WTC11 (cell line): ENCODE measurements at regions not wholly inside any gene's neighbourhood (a gene's known extent, or its start where the extent isn't known, plus 50 kb on each side); places are given as distances from the start of the nearest gene placed in this dataset.

ENCODE experiments used
- ATAC-seq: fragments of 200-7000 bp; cut with Tn5 transposase; 2 replicates; pipeline ENCODE4 v1.10.0; 2021; ENCODE audit warnings: mild to moderate bottlenecking, moderate library complexity
- CTCF ChIA-PET: fragments of 300-600 bp; sonication (Branson Sonifier 250); formaldehyde crosslinking; loops from one replicate; lab custom pipeline; 2021; ENCODE audit warnings: antibody characterized with exemption; lab: Charles Lee
- POLR2A ChIA-PET: fragments of 350-600 bp; sonication (Branson Sonifier 250); formaldehyde crosslinking; loops from one replicate; lab custom pipeline; 2021; ENCODE audit warnings: antibody characterized with exemption; lab: Charles Lee
- DNase-seq: peaks from one replicate; pipeline ENCODE4 v3.0.0; 2021; ENCODE audit warnings: low spot score
- H3K27ac Mint-ChIP-seq: 2 replicates; pipeline ENCODE4 v1.8.0; 2021; ENCODE audit warnings: mixed read lengths
- H3K27me3 Mint-ChIP-seq: 2 replicates; pipeline ENCODE4 v1.8.0; 2021; ENCODE audit warnings: low read depth, mild to moderate bottlenecking, moderate library complexity, mixed read lengths
- H3K36me3 Mint-ChIP-seq: 2 replicates; pipeline ENCODE4 v1.8.0; 2021; ENCODE audit warnings: mixed read lengths
- H3K4me1 Mint-ChIP-seq: 2 replicates; pipeline ENCODE4 v1.8.0; 2022; ENCODE audit warnings: mixed read lengths
- H3K4me3 Mint-ChIP-seq: 2 replicates; pipeline ENCODE4 v1.8.0; 2021; ENCODE audit warnings: mild to moderate bottlenecking, moderate library complexity, mixed read lengths
- H3K9me3 Mint-ChIP-seq: 2 replicates; pipeline ENCODE4 v1.8.0; 2021; ENCODE audit warnings: mixed read lengths
- AFF4 ChIP-seq: sonication (generic); formaldehyde crosslinking; IDR thresholded peaks from 2 replicates; pipeline ENCODE4 v1.8.1; 2023; ENCODE audit warnings: mild to moderate bottlenecking, missing genetic modification reagents, borderline replicate concordance
- ATF1 ChIP-seq: sonication (generic); formaldehyde crosslinking; IDR thresholded peaks from 2 replicates; pipeline ENCODE4 v1.8.1; 2023; ENCODE audit warnings: mild to moderate bottlenecking, moderate library complexity, missing genetic modification reagents
- E2F1 ChIP-seq: sonication (generic); formaldehyde crosslinking; IDR thresholded peaks from 2 replicates; pipeline ENCODE4 v1.8.0; 2022; ENCODE audit warnings: mild to moderate bottlenecking, missing genetic modification reagents
- FOXP4 ChIP-seq: sonication (generic); formaldehyde crosslinking; IDR thresholded peaks from 2 replicates; pipeline ENCODE4 v1.8.0; 2022; ENCODE audit warnings: mild to moderate bottlenecking, missing genetic modification reagents
- HMGXB4 ChIP-seq: sonication (generic); formaldehyde crosslinking; IDR thresholded peaks from 2 replicates; pipeline ENCODE4 v1.8.1; 2023; ENCODE audit warnings: mild to moderate bottlenecking, moderate library complexity, missing genetic modification reagents
- JAZF1 ChIP-seq: fragments of 250-450 bp; sonication (Bioruptor Pico); IDR thresholded peaks from 2 replicates; pipeline ENCODE4 v1.9.0; 2021; ENCODE audit warnings: moderate library complexity, mild to moderate bottlenecking, inconsistent platforms
- NFATC4 ChIP-seq: fragments of 250-450 bp; sonication (Bioruptor Pico); IDR thresholded peaks from 2 replicates; pipeline ENCODE4 v1.9.0; 2021; ENCODE audit warnings: mild to moderate bottlenecking
- OVOL2 ChIP-seq: fragments of 250-450 bp; sonication (Bioruptor Pico); IDR thresholded peaks from 2 replicates; pipeline ENCODE4 v1.9.0; 2021; ENCODE audit warnings: mild to moderate bottlenecking, borderline replicate concordance
- PRDM15 ChIP-seq: sonication (generic); formaldehyde crosslinking; IDR thresholded peaks from 2 replicates; pipeline ENCODE4 v1.8.0; 2022; ENCODE audit warnings: missing genetic modification reagents
- PRRX2 ChIP-seq: fragments of 250-450 bp; sonication (Bioruptor Pico); IDR thresholded peaks from 2 replicates; pipeline ENCODE4 v1.8.0; 2021; ENCODE audit warnings: mild to moderate bottlenecking
- SOX15 ChIP-seq: fragments of 250-450 bp; sonication (Bioruptor Pico); IDR thresholded peaks from 2 replicates; pipeline ENCODE4 v1.9.0; 2021; ENCODE audit warnings: mild to moderate bottlenecking
- SP1 ChIP-seq: sonication (generic); formaldehyde crosslinking; conservative IDR thresholded peaks from 2 replicates; pipeline ENCODE4 v1.8.1; 2022; ENCODE audit warnings: missing genetic modification reagents
- TCF7 ChIP-seq: sonication (generic); formaldehyde crosslinking; IDR thresholded peaks from 2 replicates; pipeline ENCODE4 v1.8.0; 2022; ENCODE audit warnings: mild to moderate bottlenecking, low read depth, missing genetic modification reagents, moderate library complexity
- ZNF121 ChIP-seq: sonication (generic); formaldehyde crosslinking; IDR thresholded peaks from 2 replicates; pipeline ENCODE4 v1.8.0; 2023; ENCODE audit warnings: missing genetic modification reagents
- ZNF138 ChIP-seq: sonication (generic); formaldehyde crosslinking; conservative IDR thresholded peaks from 2 replicates; pipeline ENCODE4 v1.8.1; 2022; ENCODE audit warnings: mild to moderate bottlenecking, moderate library complexity, missing genetic modification reagents
- ZNF416 ChIP-seq: fragments of 250-450 bp; sonication (Bioruptor Pico); IDR thresholded peaks from 2 replicates; pipeline ENCODE4 v1.9.0; 2021; ENCODE audit warnings: mild to moderate bottlenecking, inconsistent platforms
- ZNF425 ChIP-seq: fragments of 250-450 bp; sonication (Bioruptor Pico); conservative IDR thresholded peaks from 2 replicates; pipeline ENCODE4 v1.9.0; 2021; ENCODE audit warnings: mild to moderate bottlenecking
- ZNF512 ChIP-seq: sonication (generic); formaldehyde crosslinking; IDR thresholded peaks from 2 replicates; pipeline ENCODE4 v1.8.1; 2022; ENCODE audit warnings: missing genetic modification reagents, borderline replicate concordance
- ZSCAN18 ChIP-seq: fragments of 250-450 bp; sonication (Bioruptor Pico); IDR thresholded peaks from 2 replicates; pipeline ENCODE4 v2.1.2; 2022; ENCODE audit warnings: mild to moderate bottlenecking, moderate library complexity

GRCh38 chr4:83890231-83890630 lies 354.3 kb downstream of the GPAT3 start (continued):
- TF ChIP-seq FOXP4 (CRISPR knock-in tag) (no peak), NFATC4 (CRISPR knock-in tag) (no peak), ATF1 (CRISPR knock-in tag) (no peak), OVOL2 (CRISPR knock-in tag) (no peak), SP1 (CRISPR knock-in tag) (no peak), AFF4 (CRISPR knock-in tag) (no peak), E2F1 (CRISPR knock-in tag) (no peak), ZNF138 (CRISPR knock-in tag) (no peak)

GRCh38 chr4:83889802-83890201 lies 353.9 kb downstream of the GPAT3 start:
- no peak overlapping the region for H3K4me3 Mint-ChIP-seq
- H3K9me3 Mint-ChIP-seq, result no peaks in the 10 kb centered on the region
- H3K36me3 Mint-ChIP-seq, result no peaks in the 10 kb centered on the region
- ATAC-seq (no peak), DNase-seq (no peak)
- CTCF ChIA-PET, result no interaction called here
- no peaks in the 10 kb centered on the region for H3K27me3 Mint-ChIP-seq
- peaks cover 23% of the 10 kb centered on the region for H3K4me1 Mint-ChIP-seq
- no peak overlapping the region for H3K27ac Mint-ChIP-seq
- POLR2A ChIA-PET, result no interaction called here
- no peak for TF ChIP-seq SOX15 (CRISPR knock-in tag)
- no peak for TF ChIP-seq TCF7
- no peak for TF ChIP-seq ZNF416 (CRISPR knock-in tag)
- TF ChIP-seq ZNF425 (CRISPR knock-in tag), result no peak
- TF ChIP-seq HMGXB4, result no peak
- TF ChIP-seq ZNF121 (CRISPR knock-in tag), result no peak
- TF ChIP-seq ZNF512 (CRISPR knock-in tag), result no peak
- no peak for TF ChIP-seq PRRX2 (CRISPR knock-in tag)
- no peak for TF ChIP-seq PRDM15 (CRISPR knock-in tag)
- TF ChIP-seq JAZF1 (CRISPR knock-in tag), result no peak
- no peak for TF ChIP-seq ZSCAN18
